GM23338 (cell line): ENCODE measurements at regions not wholly inside any gene's neighbourhood (a gene's known extent, or its start where the extent isn't known, plus 50 kb on each side); places are given as distances from the start of the nearest gene placed in this dataset.

Source experiments
- CREB1 ChIP-seq: fragments of 250-450 bp; sonication (Bioruptor Pico); IDR thresholded peaks from 2 replicates; pipeline ENCODE4 v1.5.0; 2020; ENCODE audit warnings: low read depth, mild to moderate bottlenecking, moderate library complexity
- CTCF ChIP-seq, 2 experiments: fragments of 200-600 bp in 1 of 2; sonication (generic) in 1 of 2; conservative IDR thresholded peaks; 2 replicates each; pipeline versions ENCODE4 v1.5.1 to v1.6.1; 2016 to 2017; ENCODE audit warnings: antibody characterized with exemption in 2 of 2, low read depth in 2 of 2, mild to moderate bottlenecking in 2 of 2, moderate library complexity in 1 of 2
- ETS1 ChIP-seq: IDR thresholded peaks from 2 replicates; pipeline ENCODE4 v1.6.1; 2016; ENCODE audit warnings: antibody characterized with exemption
- EZH2 ChIP-seq: fragments of 200-600 bp; sonication (generic); IDR thresholded peaks from one replicate; pipeline ENCODE4 v1.8.0; 2017; ENCODE audit warnings: antibody characterized with exemption, mild to moderate bottlenecking, low read depth; ENCODE audit not compliant: unreplicated experiment
- JUNB ChIP-seq: IDR thresholded peaks from one replicate; pipeline ENCODE4 v1.6.1; 2016; ENCODE audit warnings: antibody characterized with exemption; ENCODE audit not compliant: unreplicated experiment
- POLR2AphosphoS5 ChIP-seq: IDR thresholded peaks from 2 replicates; pipeline ENCODE4 v1.6.1; 2016; ENCODE audit warnings: antibody characterized with exemption, low read depth
- REST ChIP-seq: IDR thresholded peaks from one replicate; pipeline ENCODE4 v1.6.1; 2018; ENCODE audit warnings: antibody characterized with exemption; ENCODE audit not compliant: unreplicated experiment
- STAT1 ChIP-seq: IDR thresholded peaks from one replicate; pipeline ENCODE4 v1.6.1; 2016; ENCODE audit warnings: antibody characterized with exemption; ENCODE audit not compliant: unreplicated experiment

GRCh38 chr4:173958445-173958844 lies 325.0 kb downstream of the FBXO8 start:
- TF ChIP-seq CTCF (conservative IDR thresholded peaks at IDR 0.05; ENCODE audit: low read depth in 2 of 2) (no peak), POLR2AphosphoS5 (no peak), EZH2 (no peak), ETS1 (no peak), CREB1 (no peak), JUNB (no peak), REST (no peak), STAT1 (no peak)
